ENCODE measurements at regions not wholly inside any gene's neighbourhood (a gene's known extent, or its start where the extent isn't known, plus 50 kb on each side); places are given as distances from the start of the nearest gene placed in this dataset.

- no peak for DNase-seq (ENCODE audit: insufficient read length, low spot score, missing footprints)
- Histone ChIP-seq H3K27ac (ENCODE audit: low read depth, low read length) (no peak overlapping the region), H3K27me3 (ENCODE audit: insufficient read depth, low read length) (no peaks in the 10 kb centered on the region), H3K36me3 (ENCODE audit: insufficient read depth, low read length) (no peaks in the 10 kb centered on the region), H3K4me2 (ENCODE audit: insufficient read depth, low read length) (no peak overlapping the region), H4K20me1 (ENCODE audit: insufficient read depth, low read length) (no peaks in the 10 kb centered on the region), H3K4me3 (ENCODE audit: insufficient read depth, low read length) (no peak overlapping the region), H3K79me2 (ENCODE audit: insufficient read depth, low read length) (peaks cover 11% of the 10 kb centered on the region), H2AFZ (ENCODE audit: low read length) (no peak overlapping the region), H3K4me1 (ENCODE audit: insufficient read depth, low read length) (peaks cover 7% of the 10 kb centered on the region), H3K9me3 (ENCODE audit: low read depth, low read length) (no peaks in the 10 kb centered on the region)
- TF ChIP-seq CTCF (IDR thresholded peaks at IDR 0.05; ENCODE audit: extremely low read depth, low read depth, low read length) = no peak
Observed at GRCh38 chr2:134148843-134149472, 104.9 kb upstream of the MGAT5 start.

- DNase-seq (ENCODE audit: insufficient read length, low spot score, missing footprints) = no peak
- H3K79me2 ChIP-seq (ENCODE audit: insufficient read depth, low read length) = peaks cover 11% of the 10 kb centered on the region
- TF ChIP-seq CTCF (IDR thresholded peaks at IDR 0.05; ENCODE audit: extremely low read depth, low read depth, low read length) = no peak
- H3K36me3 ChIP-seq (ENCODE audit: insufficient read depth, low read length) = no peaks in the 10 kb centered on the region
- peaks cover 7% of the 10 kb centered on the region for H3K4me1 ChIP-seq (ENCODE audit: insufficient read depth, low read length)
- H3K4me3 ChIP-seq (ENCODE audit: insufficient read depth, low read length) = no peak overlapping the region
- no peaks in the 10 kb centered on the region for H4K20me1 ChIP-seq (ENCODE audit: insufficient read depth, low read length)
- no peaks in the 10 kb centered on the region for H3K9me3 ChIP-seq (ENCODE audit: low read depth, low read length)
- no peak overlapping the region for H3K4me2 ChIP-seq (ENCODE audit: insufficient read depth, low read length)
- no peak overlapping the region for H2AFZ ChIP-seq (ENCODE audit: low read length)
- no peak overlapping the region for H3K27ac ChIP-seq (ENCODE audit: low read depth, low read length)
- H3K27me3 ChIP-seq (ENCODE audit: insufficient read depth, low read length) = no peaks in the 10 kb centered on the region
Observed at GRCh38 chr2:134149904-134150303, 104.0 kb upstream of the MGAT5 start.

GRCh38 chr2:134150760-134151159 lies 103.1 kb upstream of the MGAT5 start:
- Histone ChIP-seq H3K27me3 (ENCODE audit: insufficient read depth, low read length) (no peaks in the 10 kb centered on the region), H2AFZ (ENCODE audit: low read length) (no peak overlapping the region), H3K4me3 (ENCODE audit: insufficient read depth, low read length) (no peak overlapping the region), H3K4me2 (ENCODE audit: insufficient read depth, low read length) (no peak overlapping the region), H3K79me2 (ENCODE audit: insufficient read depth, low read length) (peaks cover 7% of the 10 kb centered on the region), H3K9me3 (ENCODE audit: low read depth, low read length) (no peaks in the 10 kb centered on the region), H3K27ac (ENCODE audit: low read depth, low read length) (no peak overlapping the region), H3K36me3 (ENCODE audit: insufficient read depth, low read length) (no peaks in the 10 kb centered on the region), H3K4me1 (ENCODE audit: insufficient read depth, low read length) (peaks cover 7% of the 10 kb centered on the region), H4K20me1 (ENCODE audit: insufficient read depth, low read length) (no peaks in the 10 kb centered on the region)
- TF ChIP-seq CTCF (IDR thresholded peaks at IDR 0.05; ENCODE audit: extremely low read depth, low read depth, low read length) = no peak
- DNase-seq (ENCODE audit: insufficient read length, low spot score, missing footprints) = no peak

- Histone ChIP-seq H3K27ac (ENCODE audit: low read depth, low read length) (no peak overlapping the region), H3K4me1 (ENCODE audit: insufficient read depth, low read length) (no peaks in the 10 kb centered on the region), H3K4me3 (ENCODE audit: insufficient read depth, low read length) (no peak overlapping the region), H3K27me3 (ENCODE audit: insufficient read depth, low read length) (no peaks in the 10 kb centered on the region), H2AFZ (ENCODE audit: low read length) (no peak overlapping the region), H3K4me2 (ENCODE audit: insufficient read depth, low read length) (no peak overlapping the region), H3K36me3 (ENCODE audit: insufficient read depth, low read length) (no peaks in the 10 kb centered on the region), H3K9me3 (ENCODE audit: low read depth, low read length) (no peaks in the 10 kb centered on the region), H3K79me2 (ENCODE audit: insufficient read depth, low read length) (peaks cover 5% of the 10 kb centered on the region), H4K20me1 (ENCODE audit: insufficient read depth, low read length) (no peaks in the 10 kb centered on the region)
- no peak for DNase-seq (ENCODE audit: insufficient read length, low spot score, missing footprints)
- TF ChIP-seq CTCF (IDR thresholded peaks at IDR 0.05; ENCODE audit: extremely low read depth, low read depth, low read length) = no peak
Observed at GRCh38 chr2:134152045-134153010, 101.5 kb upstream of the MGAT5 start.
